A549 (cell line): ENCODE measurements at regions not wholly inside any gene's neighbourhood (a gene's known extent, or its start where the extent isn't known, plus 50 kb on each side); places are given as distances from the start of the nearest gene placed in this dataset.

Experiments
- ATAC-seq, 2 experiments: fragments of 200-7000 bp in 1 of 2; fragments of >200 bp in 1 of 2; cut with Nextera tagmentation in 1 of 2; cut with Tn5 transposase in 1 of 2; 3 replicates each; pipeline versions ENCODE4 v1.8.0 to v1.9.1; 2018 to 2020; ENCODE audit warnings: mild to moderate bottlenecking in 1 of 2, moderate library complexity in 1 of 2
- CTCF ChIA-PET: fragments of 300-600 bp; sonication (Branson Sonifier 250); formaldehyde crosslinking; extraction: SDS; loops from one replicate; lab custom pipeline; 2021; ENCODE audit warnings: antibody characterized with exemption, inconsistent platforms; lab: Yijun Ruan, JAX
- POLR2A ChIA-PET: fragments of 350-600 bp; formaldehyde crosslinking; extraction: SDS; loops from one replicate; lab custom pipeline; 2021; ENCODE audit warnings: antibody characterized with exemption, inconsistent platforms; lab: Yijun Ruan, JAX
- DNase-seq, 2 experiments: peaks; one replicate each; pipeline versions ENCODE4 v3.0.0 to v3.0.0-alpha.2; 2011 to 2016; ENCODE audit warnings: low read depth in 1 of 2, low spot score in 1 of 2
- FAIRE-seq: peaks from 2 replicates; lab custom pipeline; 2011; peaks lifted over from hg19 to GRCh38; lab: Jason Lieb, UNC
- H3K27ac ChIP-seq, 2 experiments: fragments of >200 bp; sonication (Bioruptor Twin); formaldehyde crosslinking; 3 replicates each; pipeline ENCODE4 v1.5.1; 2016 to 2017
- H3K4me1 ChIP-seq: fragments of >200 bp; sonication (Bioruptor Twin); formaldehyde crosslinking; 3 replicates; pipeline ENCODE4 v1.6.1; 2016
- H3K4me2 ChIP-seq: fragments of >200 bp; sonication (Bioruptor Twin); formaldehyde crosslinking; 3 replicates; pipeline ENCODE4 v1.6.1; 2016
- H3K4me3 ChIP-seq: fragments of >200 bp; sonication (Bioruptor Twin); formaldehyde crosslinking; 3 replicates; pipeline ENCODE4 v1.5.1; 2016
- H3K9me3 ChIP-seq: fragments of >200 bp; sonication (Bioruptor Twin); formaldehyde crosslinking; 3 replicates; pipeline ENCODE4 v1.6.1; 2016
- BHLHE40 ChIP-seq: IDR thresholded peaks from 2 replicates; pipeline ENCODE4 v1.6.1; 2012; ENCODE audit warnings: low read depth, low read length, inconsistent platforms
- CHD4 ChIP-seq: fragments of 200-600 bp; sonication (generic); IDR thresholded peaks from 2 replicates; pipeline ENCODE4 v1.6.1; 2016; ENCODE audit warnings: antibody characterized with exemption, mild to moderate bottlenecking, borderline replicate concordance
- EHF ChIP-seq: fragments of 250-450 bp; sonication (Bioruptor Pico); IDR thresholded peaks from 2 replicates; pipeline ENCODE4 v1.5.0; 2020; ENCODE audit warnings: mild to moderate bottlenecking
- EP300 ChIP-seq, 2 experiments: fragments of >200 bp; sonication (Bioruptor Twin); formaldehyde crosslinking; IDR thresholded peaks; 2 replicates in 1 of 2; 3 replicates in 1 of 2; pipeline ENCODE4 v1.6.1; 2016 to 2017
- FOSL2 ChIP-seq, 2 experiments: fragments of 450-650 bp in 1 of 2; fragments of >200 bp in 1 of 2; sonication (Bioruptor Twin) in 1 of 2; formaldehyde crosslinking; IDR thresholded peaks; 2 replicates each; pipeline versions ENCODE4 v1.5.0 to v1.6.1; 2016 to 2020; ENCODE audit warnings: mild to moderate bottlenecking in 1 of 2, moderate library complexity in 1 of 2
- HEYL ChIP-seq: fragments of 250-450 bp; sonication (Bioruptor Pico); IDR thresholded peaks from 2 replicates; pipeline ENCODE4 v1.8.0; 2021; ENCODE audit warnings: mild to moderate bottlenecking, moderate library complexity
- JUNB ChIP-seq: fragments of >200 bp; sonication (Bioruptor Twin); formaldehyde crosslinking; IDR thresholded peaks from 2 replicates; pipeline ENCODE4 v1.6.1; 2016
- MAFK ChIP-seq: fragments of 450-650 bp; IDR thresholded peaks from 2 replicates; pipeline ENCODE4 v1.6.1; 2014; ENCODE audit not compliant: partially characterized antibody
- MYC ChIP-seq: IDR thresholded peaks from 2 replicates; pipeline ENCODE4 v1.6.1; 2012; ENCODE audit warnings: mild to moderate bottlenecking, inconsistent platforms, low read length, improper control_type of control experiment, borderline replicate concordance
- POLR2AphosphoS2 ChIP-seq: conservative IDR thresholded peaks from 2 replicates; pipeline ENCODE4 v1.6.1; 2012; ENCODE audit warnings: low read length, improper control_type of control experiment, inconsistent platforms
- RAD21 ChIP-seq, 2 experiments: fragments of >200 bp in 1 of 2; sonication (Bioruptor Twin) in 1 of 2; formaldehyde crosslinking in 1 of 2; IDR thresholded peaks in 1 of 2; conservative IDR thresholded peaks in 1 of 2; 2 replicates in 1 of 2; 3 replicates in 1 of 2; pipeline ENCODE4 v1.6.1; 2012 to 2018; ENCODE audit warnings: inconsistent platforms in 1 of 2
- REST ChIP-seq: fragments of 200-600 bp; sonication (generic); IDR thresholded peaks from 2 replicates; pipeline ENCODE4 v1.6.1; 2016; ENCODE audit warnings: antibody characterized with exemption, mild to moderate bottlenecking, moderate library complexity
- TFCP2L1 ChIP-seq: fragments of 250-450 bp; sonication (Bioruptor Pico); IDR thresholded peaks from 2 replicates; pipeline ENCODE4 v1.5.0; 2021; ENCODE audit warnings: mild to moderate bottlenecking
- ZC3H11A ChIP-seq: fragments of 450-650 bp; IDR thresholded peaks from 2 replicates; pipeline ENCODE4 v1.6.1; 2014; ENCODE audit warnings: antibody characterized with exemption, mild to moderate bottlenecking
- ZNF302 ChIP-seq: fragments of 250-450 bp; sonication (Bioruptor Pico); IDR thresholded peaks from 2 replicates; pipeline ENCODE4 v1.9.0; 2021; ENCODE audit warnings: inconsistent platforms, mild to moderate bottlenecking, moderate library complexity
- WGBS: methylation state at CpG from one replicate; pipeline ENCODE4 v1.1.6; 2017; ENCODE audit errors: missing lambda C conversion rate; 5-methylcytosine and 5-hydroxymethylcytosine counted together
- TF ChIP-seq, protein P1 (sequence below): fragments of >200 bp; sonication (Bioruptor Twin); formaldehyde crosslinking; IDR thresholded peaks from 3 replicates; pipeline ENCODE4 v1.6.1; 2016

GRCh38 chr2:222774941-222775340, 85.9 kb upstream of the ACSL3 start:
- DNase-seq: peak in 1 of 2 experiments; percentile 26
- Histone ChIP-seq H3K4me2 (0 out of 3 replicates have a peak overlapping the region, but pooled peaks have one; percentile 1), H3K4me3 (no peak overlapping the region), H3K27ac (peak overlapping the region in 1 of 2 experiments; percentile 40; a peak in 2 of 6 replicates), H3K9me3 (no peaks in the 10 kb centered on the region)
- TF ChIP-seq FOSL2 (IDR thresholded peaks at IDR 0.05) (no peak), FOSL2 (CRISPR knock-in tag; IDR thresholded peaks at IDR 0.05) (peak; percentile 59; the same call in 1 of the 2 replicates), EP300 (IDR thresholded peaks at IDR 0.05) (no peak), RAD21 (conservative IDR thresholded peaks at IDR 0.05 in 1 of 2, IDR thresholded peaks at IDR 0.05 in 1 of 2) (no peak)
- TF ChIP-seq, all 56 proteins: peak for 1
- ATAC-seq (0 out of 6 replicates have a peak, but pooled peaks have one; percentile 20 to 24), FAIRE-seq (no peak)
- peaks cover 17% of the 10 kb centered on the region for H3K4me1 ChIP-seq
- ChIA-PET CTCF (no interaction called here), POLR2A (no interaction called here)

DNA sequence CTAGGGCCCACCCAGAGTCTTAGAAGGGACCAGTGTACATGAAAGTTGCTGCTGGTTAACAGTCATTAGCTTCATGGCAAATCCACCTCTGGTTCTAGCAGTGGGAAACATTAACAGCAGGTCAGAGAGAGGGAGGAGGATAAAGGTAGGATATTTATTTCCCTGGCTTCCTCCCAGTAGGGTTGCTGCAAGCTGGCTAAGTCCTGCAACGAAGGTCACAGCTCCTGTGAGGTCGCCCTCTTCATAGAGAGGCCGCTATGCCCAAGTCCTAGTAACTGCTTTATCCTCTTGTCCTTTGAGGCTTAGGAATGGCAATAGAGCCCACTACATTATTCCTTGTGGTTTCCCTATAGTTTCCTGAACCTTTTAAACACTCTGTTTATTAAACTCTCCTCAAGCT, 84.0 kb upstream of the ACSL3 start:
- no peak for ATAC-seq
- TF ChIP-seq HEYL (CRISPR knock-in tag) (no peak), ZNF302 (CRISPR knock-in tag) (no peak), JUNB (no peak), CHD4 (no peak), EHF (no peak), MYC (no peak), ZC3H11A (no peak), REST (no peak), POLR2AphosphoS2 (no peak), TFCP2L1 (no peak)
- POLR2A ChIA-PET: no interaction called here

GRCh38 chr2:222778400-222778799, 82.4 kb upstream of the ACSL3 start:
- no peak for FAIRE-seq

More for the DNA sequence above, 84.0 kb upstream of the ACSL3 start:
- DNase-seq (no peak), FAIRE-seq (no peak)
- Histone ChIP-seq H3K27ac (0 out of 6 replicates have a peak overlapping the region, but pooled peaks have one; percentile 6 to 9), H3K9me3 (no peaks in the 10 kb centered on the region), H3K4me3 (no peak overlapping the region), H3K4me2 (no peak overlapping the region), H3K4me1 (peaks cover 17% of the 10 kb centered on the region)
- WGBS: 57% methylated on average over 3 of the region's 3 CpGs
- CTCF ChIA-PET: interaction anchor here (0.6 to 1.3 kb wide), 3 partner anchors 20 to 1907 kb away, joined by 3 to 5 read pairs (median 4); no protein-coding TSS in a partner anchor

More at GRCh38 chr2:222778400-222778799, 82.4 kb upstream of the ACSL3 start:
- CTCF ChIA-PET: no interaction called here
- Histone ChIP-seq H3K27ac (no peak overlapping the region), H3K4me1 (peaks cover 17% of the 10 kb centered on the region), H3K4me3 (no peak overlapping the region), H3K4me2 (no peak overlapping the region), H3K9me3 (no peaks in the 10 kb centered on the region)
- 79% methylated on average over 3 of the region's 3 CpGs for WGBS
- POLR2A ChIA-PET: interaction anchor here (0.5 kb wide), 1 partner anchor 16 kb away, joined by 3 read pairs; no protein-coding TSS in a partner anchor
- DNase-seq: no peak
- no peak for TF ChIP-seq BHLHE40
- TF ChIP-seq, protein P1, sequence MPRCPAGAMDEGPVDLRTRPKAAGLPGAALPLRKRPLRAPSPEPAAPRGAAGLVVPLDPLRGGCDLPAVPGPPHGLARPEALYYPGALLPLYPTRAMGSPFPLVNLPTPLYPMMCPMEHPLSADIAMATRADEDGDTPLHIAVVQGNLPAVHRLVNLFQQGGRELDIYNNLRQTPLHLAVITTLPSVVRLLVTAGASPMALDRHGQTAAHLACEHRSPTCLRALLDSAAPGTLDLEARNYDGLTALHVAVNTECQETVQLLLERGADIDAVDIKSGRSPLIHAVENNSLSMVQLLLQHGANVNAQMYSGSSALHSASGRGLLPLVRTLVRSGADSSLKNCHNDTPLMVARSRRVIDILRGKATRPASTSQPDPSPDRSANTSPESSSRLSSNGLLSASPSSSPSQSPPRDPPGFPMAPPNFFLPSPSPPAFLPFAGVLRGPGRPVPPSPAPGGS: no peak
- peak; percentile 75 for TF ChIP-seq MAFK
- no peak for ATAC-seq
